ENCODE measurements at regions not wholly inside any gene's neighbourhood (a gene's known extent, or its start where the extent isn't known, plus 50 kb on each side); places are given as distances from the start of the nearest gene placed in this dataset.

GRCh38 chr10:91082447-91082846 is 138.0 kb upstream of the PCGF5 start:
- H3K9me3 Mint-ChIP-seq (ENCODE audit: unreplicated experiment): peaks cover 8% of the 10 kb centered on the region
- peaks cover 5% of the 10 kb centered on the region for H3K27me3 Mint-ChIP-seq (ENCODE audit: unreplicated experiment)
- H3K4me3 Mint-ChIP-seq (ENCODE audit: unreplicated experiment): no peak overlapping the region
- TF ChIP-seq CTCF (IDR thresholded peaks at IDR 0.05): no peak
- no peak overlapping the region for H3K27ac Mint-ChIP-seq (ENCODE audit: unreplicated experiment)
- H3K4me1 Mint-ChIP-seq (ENCODE audit: unreplicated experiment): peaks cover 11% of the 10 kb centered on the region
- no peak for DNase-seq (ENCODE audit: extremely low spot score, unreplicated experiment)
- H3K36me3 Mint-ChIP-seq (ENCODE audit: unreplicated experiment): no peaks in the 10 kb centered on the region

- Mint-ChIP-seq H3K4me1 (ENCODE audit: unreplicated experiment) (peaks cover 5% of the 10 kb centered on the region), H3K9me3 (ENCODE audit: unreplicated experiment) (peaks cover 17% of the 10 kb centered on the region), H3K36me3 (ENCODE audit: unreplicated experiment) (no peaks in the 10 kb centered on the region), H3K27me3 (ENCODE audit: unreplicated experiment) (no peaks in the 10 kb centered on the region), H3K4me3 (ENCODE audit: unreplicated experiment) (no peak overlapping the region), H3K27ac (ENCODE audit: unreplicated experiment) (no peak overlapping the region)
- no peak for DNase-seq (ENCODE audit: extremely low spot score, unreplicated experiment)
- TF ChIP-seq CTCF (IDR thresholded peaks at IDR 0.05): peak; percentile 35
Measured at GRCh38 chr10:91088300-91089140, 131.9 kb upstream of the PCGF5 start.

GRCh38 chr10:91090761-91091529 is 129.5 kb upstream of the PCGF5 start:
- H3K4me1 Mint-ChIP-seq (ENCODE audit: unreplicated experiment): peaks cover 5% of the 10 kb centered on the region
- peaks cover 4% of the 10 kb centered on the region for H3K36me3 Mint-ChIP-seq (ENCODE audit: unreplicated experiment)
- H3K27me3 Mint-ChIP-seq (ENCODE audit: unreplicated experiment): no peaks in the 10 kb centered on the region
- no peak overlapping the region for H3K27ac Mint-ChIP-seq (ENCODE audit: unreplicated experiment)
- no peak overlapping the region for H3K4me3 Mint-ChIP-seq (ENCODE audit: unreplicated experiment)
- no peak for DNase-seq (ENCODE audit: extremely low spot score, unreplicated experiment)
- H3K9me3 Mint-ChIP-seq (ENCODE audit: unreplicated experiment): peaks cover 15% of the 10 kb centered on the region
- peak; percentile 37 for TF ChIP-seq CTCF (IDR thresholded peaks at IDR 0.05)

GRCh38 chr10:91091780-91092179 is 128.7 kb upstream of the PCGF5 start:
- TF ChIP-seq CTCF (IDR thresholded peaks at IDR 0.05): no peak
- no peak for DNase-seq (ENCODE audit: extremely low spot score, unreplicated experiment)
- peaks cover 5% of the 10 kb centered on the region for H3K4me1 Mint-ChIP-seq (ENCODE audit: unreplicated experiment)
- H3K9me3 Mint-ChIP-seq (ENCODE audit: unreplicated experiment): peaks cover 15% of the 10 kb centered on the region
- no peak overlapping the region for H3K27ac Mint-ChIP-seq (ENCODE audit: unreplicated experiment)
- H3K27me3 Mint-ChIP-seq (ENCODE audit: unreplicated experiment): no peaks in the 10 kb centered on the region
- no peak overlapping the region for H3K4me3 Mint-ChIP-seq (ENCODE audit: unreplicated experiment)
- H3K36me3 Mint-ChIP-seq (ENCODE audit: unreplicated experiment): peaks cover 4% of the 10 kb centered on the region

GRCh38 chr10:91096274-91096673 is 124.2 kb upstream of the PCGF5 start:
- peaks cover 10% of the 10 kb centered on the region for H3K36me3 Mint-ChIP-seq (ENCODE audit: unreplicated experiment)

More at GRCh38 chr10:91096274-91096673, 124.2 kb upstream of the PCGF5 start:
- Mint-ChIP-seq H3K4me3 (ENCODE audit: unreplicated experiment) (no peak overlapping the region), H3K27me3 (ENCODE audit: unreplicated experiment) (no peaks in the 10 kb centered on the region), H3K4me1 (ENCODE audit: unreplicated experiment) (no peaks in the 10 kb centered on the region), H3K27ac (ENCODE audit: unreplicated experiment) (no peak overlapping the region), H3K9me3 (ENCODE audit: unreplicated experiment) (peaks cover 27% of the 10 kb centered on the region)
- no peak for DNase-seq (ENCODE audit: extremely low spot score, unreplicated experiment)
- no peak for TF ChIP-seq CTCF (IDR thresholded peaks at IDR 0.05)

Measured in osteocyte (in vitro differentiated cells).